ENCODE measurements at regions not wholly inside any gene's neighbourhood (a gene's known extent, or its start where the extent isn't known, plus 50 kb on each side); places are given as distances from the start of the nearest gene placed in this dataset.

- no TSS peak for BruUV-seq (replicated peaks)
- dilution Hi-C loops (cut with MboI; ENCODE audit: extremely low pct_ligation_motif_present, low sequenced_read_pairs): no loop called here
- CTCF ChIA-PET: interaction anchor here (1.6 to 2.8 kb wide), 2 partner anchors 10 to 12 kb away, joined by 4 to 32 read pairs; no protein-coding TSS in a partner anchor
Observed at GRCh38 chr2:44053456-44053855, 57.7 kb upstream of the LRPPRC start.

More at GRCh38 chr2:44053456-44053855, 57.7 kb upstream of the LRPPRC start:
- peaks cover 0 to 1% of the 10 kb centered on the region in 2 experiments for H3K27me3 ChIP-seq (ENCODE audit: control insufficient read depth in 2 of 2, insufficient read depth in 2 of 2, low read length in 2 of 2)
- no peak overlapping the region for H3K4me2 ChIP-seq (ENCODE audit: insufficient read depth, low read length)
- no peak for DNase-seq (ENCODE audit: low read depth, low spot score)
- no peak overlapping the region for H3K9ac ChIP-seq (replicated peaks; ENCODE audit: extremely low read depth, insufficient read depth, low read length)
- H3K79me2 ChIP-seq (ENCODE audit: control insufficient read depth, insufficient read depth, low read length): no peaks in the 10 kb centered on the region
- POLR2A ChIA-PET: interaction anchor here (0.6 kb wide), 1 partner anchor 655 kb away, joined by 4 read pairs; no protein-coding TSS in a partner anchor
- H3K9me3 ChIP-seq (replicated peaks; ENCODE audit: control insufficient read depth, insufficient read depth, low read length): no peaks in the 10 kb centered on the region
- H3K27ac ChIP-seq (ENCODE audit: insufficient read depth, low read depth, low read length): no peak overlapping the region
- H3K36me3 ChIP-seq (ENCODE audit: control insufficient read depth in 2 of 2, extremely low read depth in 1 of 2, insufficient read depth in 2 of 2, low read length in 2 of 2): no peaks in the 10 kb centered on the region
- FAIRE-seq: no peak
- intact Hi-C loops (cut with micrococcal nuclease): no loop called here
- H3K9me1 ChIP-seq (replicated peaks; ENCODE audit: control insufficient read depth, extremely low read depth, insufficient read depth, low read length): no peaks in the 10 kb centered on the region
- TF ChIP-seq MYC (IDR thresholded peaks at IDR 0.05; ENCODE audit: low read depth, low read length) (no peak), GATA2 (IDR thresholded peaks at IDR 0.05; ENCODE audit: insufficient read depth, insufficient read length, low read depth, low read length) (no peak), POLR2AphosphoS5 (IDR thresholded peaks at IDR 0.05; ENCODE audit: insufficient read depth, low read depth, low read length) (no peak), MAX (IDR thresholded peaks at IDR 0.05; ENCODE audit: insufficient read depth, insufficient read length) (no peak), EZH2 (IDR thresholded peaks at IDR 0.05; ENCODE audit: borderline replicate concordance, low read depth, low read length, severe bottlenecking) (no peak)
- TF ChIP-seq, protein P1, sequence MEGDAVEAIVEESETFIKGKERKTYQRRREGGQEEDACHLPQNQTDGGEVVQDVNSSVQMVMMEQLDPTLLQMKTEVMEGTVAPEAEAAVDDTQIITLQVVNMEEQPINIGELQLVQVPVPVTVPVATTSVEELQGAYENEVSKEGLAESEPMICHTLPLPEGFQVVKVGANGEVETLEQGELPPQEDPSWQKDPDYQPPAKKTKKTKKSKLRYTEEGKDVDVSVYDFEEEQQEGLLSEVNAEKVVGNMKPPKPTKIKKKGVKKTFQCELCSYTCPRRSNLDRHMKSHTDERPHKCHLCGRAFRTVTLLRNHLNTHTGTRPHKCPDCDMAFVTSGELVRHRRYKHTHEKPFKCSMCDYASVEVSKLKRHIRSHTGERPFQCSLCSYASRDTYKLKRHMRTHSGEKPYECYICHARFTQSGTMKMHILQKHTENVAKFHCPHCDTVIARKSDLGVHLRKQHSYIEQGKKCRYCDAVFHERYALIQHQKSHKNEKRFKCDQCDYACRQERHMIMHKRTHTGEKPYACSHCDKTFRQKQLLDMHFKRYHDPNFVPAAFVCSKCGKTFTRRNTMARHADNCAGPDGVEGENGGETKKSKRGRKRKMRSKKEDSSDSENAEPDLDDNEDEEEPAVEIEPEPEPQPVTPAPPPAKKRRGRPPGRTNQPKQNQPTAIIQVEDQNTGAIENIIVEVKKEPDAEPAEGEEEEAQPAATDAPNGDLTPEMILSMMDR (IDR thresholded peaks at IDR 0.05; ENCODE audit: extremely low read depth in 1 of 2, insufficient read depth in 1 of 2, low read depth in 1 of 2, low read length in 2 of 2): no peak
- no peak overlapping the region for H2AFZ ChIP-seq (ENCODE audit: low read depth, low read length)
- H3K4me1 ChIP-seq (ENCODE audit: control insufficient read depth, extremely low read depth, insufficient read depth, low read length): no peaks in the 10 kb centered on the region
- H3K4me3 ChIP-seq (replicated peaks in 1 of 3; ENCODE audit: insufficient read depth in 1 of 3, low read depth in 1 of 3, low read length in 3 of 3): no peak overlapping the region
- H4K20me1 ChIP-seq (replicated peaks; ENCODE audit: control insufficient read depth, extremely low read depth, insufficient read depth, low read length): no peaks in the 10 kb centered on the region
